Calu3 (cell line): ENCODE measurements at regions not wholly inside any gene's neighbourhood (a gene's known extent, or its start where the extent isn't known, plus 50 kb on each side); places are given as distances from the start of the nearest gene placed in this dataset.

Experiments used
- BruUV-seq: library from RNA; stranded (reverse); fragments of 400-500 nt; replicated peaks from 2 replicates; lab custom pipeline; 2021; lab: Mats Ljungman, UMichigan
- CTCF ChIA-PET: fragments of 300-600 bp; sonication (Branson Sonifier 250); formaldehyde crosslinking; loops from one replicate; lab custom pipeline; 2022; ENCODE audit warnings: antibody characterized with exemption; lab: Charles Lee
- DNase-seq: peaks from one replicate; pipeline ENCODE4 v3.0.0; 2022
- H3K27ac Mint-ChIP-seq: one replicate; pipeline ENCODE4 v1.8.0; 2022; ENCODE audit warnings: mixed read lengths; ENCODE audit not compliant: unreplicated experiment
- H3K27me3 Mint-ChIP-seq: one replicate; pipeline ENCODE4 v1.8.0; 2022; ENCODE audit warnings: mixed read lengths; ENCODE audit not compliant: unreplicated experiment
- H3K36me3 Mint-ChIP-seq: one replicate; pipeline ENCODE4 v1.8.0; 2022; ENCODE audit warnings: mild to moderate bottlenecking, moderate library complexity, mixed read lengths; ENCODE audit not compliant: insufficient read depth, unreplicated experiment
- H3K4me1 Mint-ChIP-seq: one replicate; pipeline ENCODE4 v1.8.0; 2022; ENCODE audit warnings: mild to moderate bottlenecking, low read depth, mixed read lengths; ENCODE audit not compliant: unreplicated experiment
- H3K4me3 Mint-ChIP-seq: one replicate; pipeline ENCODE4 v1.8.0; 2022; ENCODE audit warnings: mild to moderate bottlenecking, low read depth, moderate library complexity, mixed read lengths; ENCODE audit not compliant: unreplicated experiment
- H3K9me3 Mint-ChIP-seq: one replicate; pipeline ENCODE4 v1.8.0; 2022; ENCODE audit warnings: low read depth, mixed read lengths; ENCODE audit not compliant: unreplicated experiment
- intact Hi-C: fragments of 100-400 bp; cut with micrococcal nuclease; formaldehyde crosslinking; loops from one replicate; pipeline ENCODE4 v1.10.0; 2022; ENCODE audit not compliant: unreplicated experiment
- TF ChIP-seq, protein P1 (sequence below): fragments of 200-600 bp; IDR thresholded peaks from one replicate; pipeline ENCODE4 v1.8.0; 2022; ENCODE audit warnings: antibody characterized with exemption; ENCODE audit not compliant: unreplicated experiment

DNA sequence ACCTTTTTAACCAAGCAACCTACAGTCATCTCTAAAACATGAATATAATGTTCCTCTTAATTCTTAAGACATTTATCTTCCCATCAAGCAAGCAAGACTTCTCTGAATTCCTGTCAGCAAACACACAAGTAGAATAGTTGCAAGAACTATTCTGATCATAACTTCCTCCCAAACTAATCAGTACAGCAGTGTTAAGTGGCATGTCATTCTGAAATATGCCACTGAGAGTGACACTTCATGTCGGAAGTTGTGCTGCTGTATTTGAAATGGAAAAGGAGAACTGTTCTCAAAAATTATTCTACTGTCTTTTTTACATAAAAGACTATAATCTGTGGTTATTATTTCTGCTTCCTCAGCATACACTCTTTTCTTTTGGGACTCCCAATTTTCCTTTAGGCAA, 546.6 kb downstream of the PCDH18 start:
- no peak overlapping the region for H3K4me3 Mint-ChIP-seq
- H3K27ac Mint-ChIP-seq = no peak overlapping the region
- CTCF ChIA-PET = no interaction called here
- no peaks in the 10 kb centered on the region for H3K9me3 Mint-ChIP-seq
- intact Hi-C loops = no loop called here
- H3K4me1 Mint-ChIP-seq = no peaks in the 10 kb centered on the region
- no TSS peak for BruUV-seq
- TF ChIP-seq, protein P1, sequence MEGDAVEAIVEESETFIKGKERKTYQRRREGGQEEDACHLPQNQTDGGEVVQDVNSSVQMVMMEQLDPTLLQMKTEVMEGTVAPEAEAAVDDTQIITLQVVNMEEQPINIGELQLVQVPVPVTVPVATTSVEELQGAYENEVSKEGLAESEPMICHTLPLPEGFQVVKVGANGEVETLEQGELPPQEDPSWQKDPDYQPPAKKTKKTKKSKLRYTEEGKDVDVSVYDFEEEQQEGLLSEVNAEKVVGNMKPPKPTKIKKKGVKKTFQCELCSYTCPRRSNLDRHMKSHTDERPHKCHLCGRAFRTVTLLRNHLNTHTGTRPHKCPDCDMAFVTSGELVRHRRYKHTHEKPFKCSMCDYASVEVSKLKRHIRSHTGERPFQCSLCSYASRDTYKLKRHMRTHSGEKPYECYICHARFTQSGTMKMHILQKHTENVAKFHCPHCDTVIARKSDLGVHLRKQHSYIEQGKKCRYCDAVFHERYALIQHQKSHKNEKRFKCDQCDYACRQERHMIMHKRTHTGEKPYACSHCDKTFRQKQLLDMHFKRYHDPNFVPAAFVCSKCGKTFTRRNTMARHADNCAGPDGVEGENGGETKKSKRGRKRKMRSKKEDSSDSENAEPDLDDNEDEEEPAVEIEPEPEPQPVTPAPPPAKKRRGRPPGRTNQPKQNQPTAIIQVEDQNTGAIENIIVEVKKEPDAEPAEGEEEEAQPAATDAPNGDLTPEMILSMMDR = no peak
- H3K27me3 Mint-ChIP-seq = no peaks in the 10 kb centered on the region
- no peak for DNase-seq
- no peaks in the 10 kb centered on the region for H3K36me3 Mint-ChIP-seq

DNA sequence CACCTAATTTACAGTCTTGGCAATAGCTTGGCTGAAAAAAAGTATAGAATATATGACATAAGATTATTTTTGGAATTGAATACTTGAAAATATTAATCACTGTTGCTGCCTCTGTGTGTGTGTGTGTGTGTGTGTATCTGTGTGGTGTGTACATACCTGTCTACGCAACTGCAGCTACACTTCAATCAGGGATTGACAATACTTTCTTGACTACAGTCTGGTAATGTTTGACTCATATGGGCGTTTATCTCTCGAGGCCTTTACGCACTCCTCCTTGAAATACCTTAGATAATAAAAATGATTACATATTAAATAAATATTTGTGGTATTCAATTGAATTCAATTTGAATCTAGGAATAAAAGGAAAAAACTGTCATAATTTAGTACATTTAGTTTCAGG, 565.2 kb downstream of the PCDH18 start:
- Mint-ChIP-seq H3K9me3 (peaks cover 7% of the 10 kb centered on the region), H3K4me3 (no peak overlapping the region), H3K4me1 (no peaks in the 10 kb centered on the region), H3K36me3 (no peaks in the 10 kb centered on the region), H3K27me3 (no peaks in the 10 kb centered on the region), H3K27ac (no peak overlapping the region)
- intact Hi-C loops = no loop called here
- no TSS peak for BruUV-seq
- CTCF ChIA-PET = interaction anchor here (0.6 kb wide), 1 partner anchor 97 kb away, joined by 3 read pairs; no protein-coding TSS in a partner anchor
- TF ChIP-seq, protein P1 = no peak
- peak; percentile 2 for DNase-seq

DNA sequence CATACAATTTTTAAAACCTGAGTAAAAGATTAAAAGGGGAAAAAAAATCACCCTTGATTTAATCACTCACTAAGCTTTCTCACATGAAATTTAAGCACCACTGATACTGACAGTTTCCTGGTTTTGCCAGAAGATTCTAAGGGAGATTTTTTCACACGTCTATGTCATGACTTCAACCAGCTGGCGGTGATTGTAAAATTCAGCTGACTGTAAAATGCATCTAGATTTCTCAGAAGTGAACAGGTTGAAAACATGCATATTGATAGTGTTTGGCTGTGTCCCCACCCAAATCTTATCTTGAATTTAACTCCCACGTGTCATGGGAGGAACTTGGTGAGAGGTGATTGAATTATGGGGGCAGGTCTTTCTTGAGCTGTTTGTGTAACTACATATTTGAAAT, 566.8 kb downstream of the PCDH18 start:
- BruUV-seq = no TSS peak
- Mint-ChIP-seq H3K4me3 (no peak overlapping the region), H3K9me3 (peaks cover under 1% of the 10 kb centered on the region), H3K27me3 (no peaks in the 10 kb centered on the region), H3K4me1 (no peaks in the 10 kb centered on the region), H3K27ac (no peak overlapping the region), H3K36me3 (no peaks in the 10 kb centered on the region)
- DNase-seq = no peak
- TF ChIP-seq, protein P1 = no peak
- intact Hi-C loops = no loop called here
- CTCF ChIA-PET = no interaction called here

DNA sequence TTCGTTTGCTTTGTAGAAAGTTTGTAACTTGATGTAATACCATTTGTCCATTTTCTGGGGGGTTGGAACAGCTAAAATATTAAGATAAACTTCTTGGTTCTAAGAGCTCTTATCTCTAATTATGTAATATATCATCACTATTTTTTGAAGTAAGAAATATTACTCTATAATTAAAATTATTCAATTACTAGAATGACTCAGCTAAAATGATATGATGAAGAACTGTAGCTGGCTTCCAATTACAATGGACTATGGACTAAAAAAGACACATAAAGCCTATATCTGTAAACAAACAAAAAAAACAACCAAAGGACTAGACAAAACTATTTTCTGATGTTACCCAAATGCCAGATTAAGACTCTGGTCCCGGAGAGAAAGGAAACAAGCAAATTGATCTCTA, 569.4 kb downstream of the PCDH18 start:
- Mint-ChIP-seq H3K9me3 (no peaks in the 10 kb centered on the region), H3K27ac (no peak overlapping the region), H3K36me3 (no peaks in the 10 kb centered on the region), H3K4me3 (no peak overlapping the region), H3K27me3 (no peaks in the 10 kb centered on the region), H3K4me1 (no peaks in the 10 kb centered on the region)
- TF ChIP-seq, protein P1 = no peak
- no peak for DNase-seq
- no TSS peak for BruUV-seq
- intact Hi-C loops = no loop called here
- CTCF ChIA-PET = no interaction called here
